ENCODE measurements at regions not wholly inside any gene's neighbourhood (a gene's known extent, or its start where the extent isn't known, plus 50 kb on each side); places are given as distances from the start of the nearest gene placed in this dataset.

- TF ChIP-seq CTCF (conservative IDR thresholded peaks at IDR 0.05; ENCODE audit: low read length) (no peak), EZH2phosphoT487 (IDR thresholded peaks at IDR 0.05; ENCODE audit: borderline replicate concordance, low read depth, low read length) (no peak)
These were observed 765.8 kb upstream of the TPTE start for GRCh38 chr21:9755611-9756010.
